Neural progenitor cell (in vitro differentiated cells): ENCODE measurements at regions not wholly inside any gene's neighbourhood (a gene's known extent, or its start where the extent isn't known, plus 50 kb on each side); places are given as distances from the start of the nearest gene placed in this dataset.
"Not testable (repeated sequence)": the region's sequence is repeated elsewhere in the genome, so short reads cannot be mapped to it uniquely, and the experiment has no call there.

Experiments used
- DNase-seq: peaks from one replicate; pipeline ENCODE4 v3.0.0-alpha.2; 2016; ENCODE audit warnings: low spot score
- H2AFZ ChIP-seq: fragments of 200-600 bp; sonication (generic); replicated peaks from 2 replicates; pipeline ENCODE4 v1.6.1; 2016; ENCODE audit warnings: antibody characterized with exemption
- H3F3A ChIP-seq: fragments of 200-600 bp; sonication (generic); 2 replicates; pipeline ENCODE4 v1.6.1; 2016; ENCODE audit warnings: antibody characterized with exemption, low read depth
- H3K27ac ChIP-seq: fragments of 200-600 bp; sonication (generic); 2 replicates; pipeline ENCODE4 v1.5.1; 2016; ENCODE audit warnings: mild to moderate bottlenecking
- H3K27me3 ChIP-seq: fragments of 200-600 bp; sonication (generic); 2 replicates; pipeline ENCODE4 v1.6.1; 2016; ENCODE audit warnings: mild to moderate bottlenecking, moderate library complexity
- H3K36me3 ChIP-seq: fragments of 200-600 bp; sonication (generic); 2 replicates; pipeline ENCODE4 v1.5.1; 2016
- H3K4me1 ChIP-seq: fragments of 200-600 bp; sonication (generic); 2 replicates; pipeline ENCODE4 v1.6.1; 2016; ENCODE audit warnings: mixed run types
- H3K4me2 ChIP-seq: fragments of 200-600 bp; sonication (generic); 2 replicates; pipeline ENCODE4 v1.6.1; 2016
- H3K4me3 ChIP-seq: fragments of 200-600 bp; sonication (generic); 2 replicates; pipeline ENCODE4 v1.5.1; 2016
- H3K79me2 ChIP-seq: fragments of 200-600 bp; sonication (generic); 2 replicates; pipeline ENCODE4 v1.6.1; 2016; ENCODE audit warnings: low read depth
- H3K9ac ChIP-seq: fragments of 200-600 bp; sonication (generic); 2 replicates; pipeline ENCODE4 v1.6.1; 2016
- H3K9me3 ChIP-seq: fragments of 200-600 bp; sonication (generic); 2 replicates; pipeline ENCODE4 v1.5.1; 2016; ENCODE audit warnings: low read depth
- H4K20me1 ChIP-seq: fragments of 200-600 bp; sonication (generic); 2 replicates; pipeline ENCODE4 v1.6.1; 2016; ENCODE audit warnings: low read depth
- H3K27ac Mint-ChIP-seq: 3 replicates; pipeline ENCODE4 v1.8.0; 2021; ENCODE audit warnings: mixed read lengths
- H3K27me3 Mint-ChIP-seq: 2 replicates; pipeline ENCODE4 v1.8.0; 2022; ENCODE audit warnings: low read depth, mild to moderate bottlenecking, inconsistent platforms, moderate library complexity, mixed read lengths; ENCODE audit not compliant: insufficient read depth
- H3K36me3 Mint-ChIP-seq: 3 replicates; pipeline ENCODE4 v1.8.0; 2021; ENCODE audit warnings: mixed read lengths
- H3K4me1 Mint-ChIP-seq: 3 replicates; pipeline ENCODE4 v1.8.0; 2021; ENCODE audit warnings: mixed read lengths
- H3K4me3 Mint-ChIP-seq: 3 replicates; pipeline ENCODE4 v1.8.0; 2021; ENCODE audit warnings: mild to moderate bottlenecking, moderate library complexity, mixed read lengths
- H3K9me3 Mint-ChIP-seq: 3 replicates; pipeline ENCODE4 v1.8.0; 2020; ENCODE audit warnings: mixed read lengths
- EZH2 ChIP-seq: fragments of 200-600 bp; sonication (generic); IDR thresholded peaks from 2 replicates; pipeline ENCODE4 v1.6.1; 2017; ENCODE audit warnings: antibody characterized with exemption, mild to moderate bottlenecking, moderate library complexity
- EZH2phosphoT487 ChIP-seq: fragments of 200-600 bp; sonication (generic); IDR thresholded peaks from 2 replicates; pipeline ENCODE4 v1.6.1; 2017; ENCODE audit warnings: antibody characterized with exemption
- TF ChIP-seq, protein P1 (sequence below): fragments of 200-600 bp; sonication (generic); IDR thresholded peaks from 2 replicates; pipeline ENCODE4 v1.5.1; 2017; ENCODE audit warnings: antibody characterized with exemption, mild to moderate bottlenecking

DNA sequence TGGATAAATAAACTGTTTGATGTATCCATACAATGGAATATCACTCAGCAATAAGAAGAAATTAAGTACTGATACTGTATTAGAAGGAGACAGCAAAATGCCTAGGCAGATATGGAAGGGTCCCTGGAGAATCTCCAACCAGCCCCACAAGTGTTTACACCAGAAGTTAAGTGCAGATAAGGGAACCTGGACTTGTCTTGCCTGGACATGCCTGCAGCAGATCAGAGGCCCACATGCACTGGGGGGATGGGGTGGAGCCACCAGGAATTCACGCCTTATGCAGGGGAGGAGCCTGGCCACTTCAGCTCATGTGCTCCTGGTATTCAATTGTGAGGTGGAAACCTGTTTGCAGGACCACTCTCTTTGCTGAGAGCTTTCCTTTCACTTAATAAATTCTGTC, 356.9 kb downstream of the TUBA3C start:
- not testable (repeated sequence) for H3K27me3 Mint-ChIP-seq, H3F3A ChIP-seq, H3K27ac ChIP-seq, H3K36me3 Mint-ChIP-seq, H3K4me1 Mint-ChIP-seq, H3K4me3 ChIP-seq, H3K27ac Mint-ChIP-seq, H3K79me2 ChIP-seq, H3K27me3 ChIP-seq, H3K4me2 ChIP-seq, H3K4me1 ChIP-seq, H3K4me3 Mint-ChIP-seq, H3K9ac ChIP-seq, H4K20me1 ChIP-seq, DNase-seq, H3K36me3 ChIP-seq, H2AFZ ChIP-seq
- H3K9me3 ChIP-seq, result peaks cover 21% of the 10 kb centered on the region
- peaks cover 16% of the 10 kb centered on the region for H3K9me3 Mint-ChIP-seq

DNA sequence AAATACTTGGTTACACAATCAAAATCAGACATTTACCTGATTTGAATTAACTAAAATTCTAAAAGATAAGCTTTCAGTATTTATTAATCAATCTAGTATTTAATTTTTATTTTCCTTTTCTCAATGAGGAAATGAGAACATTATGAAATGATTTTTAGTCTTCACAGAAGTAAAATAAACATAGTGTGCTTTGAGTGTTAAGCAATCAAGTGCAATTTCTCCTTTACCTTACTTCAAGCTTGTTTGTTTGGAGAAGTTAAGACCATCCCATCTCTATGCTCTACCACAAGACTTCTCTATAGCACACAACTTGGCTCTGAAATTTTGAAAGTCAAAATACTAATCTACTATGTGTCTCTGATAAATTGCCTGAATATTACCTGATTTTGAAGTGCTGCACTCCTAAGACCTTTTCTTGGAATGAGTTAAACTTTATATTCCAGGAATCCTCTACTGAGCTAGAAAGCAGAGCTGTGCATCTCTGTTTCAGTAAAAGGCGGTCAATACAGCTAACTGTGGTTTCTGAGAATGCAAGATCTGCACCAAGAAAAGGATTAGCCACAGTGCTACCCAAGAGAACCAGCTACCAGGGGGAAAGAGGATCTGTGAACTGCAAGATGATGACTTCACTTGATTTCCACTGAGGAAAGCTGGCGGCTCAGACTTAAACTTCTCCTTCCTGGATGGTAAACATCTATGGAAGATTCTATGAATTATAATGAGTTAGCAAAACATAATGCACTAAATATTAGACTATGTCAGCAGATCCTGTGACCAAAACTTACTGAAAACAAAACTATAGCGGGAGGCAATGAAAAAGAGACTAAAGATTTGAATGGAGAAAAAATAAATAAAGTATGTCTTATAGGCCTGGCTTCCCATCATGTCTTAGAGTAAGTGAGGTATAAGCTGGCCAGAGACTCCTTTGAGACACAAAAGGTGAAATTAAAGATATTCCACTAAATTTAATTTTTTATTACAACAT, 358.7 kb downstream of the TUBA3C start:
- not testable (repeated sequence) for H3F3A ChIP-seq, H3K4me3 ChIP-seq, H3K27ac ChIP-seq, H2AFZ ChIP-seq, H3K27ac Mint-ChIP-seq, H3K36me3 Mint-ChIP-seq, H3K79me2 ChIP-seq, H3K4me1 Mint-ChIP-seq, H3K4me3 Mint-ChIP-seq, H3K27me3 Mint-ChIP-seq, H4K20me1 ChIP-seq, H3K36me3 ChIP-seq, H3K4me1 ChIP-seq, H3K9ac ChIP-seq, DNase-seq, H3K27me3 ChIP-seq, H3K4me2 ChIP-seq
- H3K9me3 Mint-ChIP-seq, result peaks cover 23% of the 10 kb centered on the region
- H3K9me3 ChIP-seq, result peaks cover 13% of the 10 kb centered on the region

DNA sequence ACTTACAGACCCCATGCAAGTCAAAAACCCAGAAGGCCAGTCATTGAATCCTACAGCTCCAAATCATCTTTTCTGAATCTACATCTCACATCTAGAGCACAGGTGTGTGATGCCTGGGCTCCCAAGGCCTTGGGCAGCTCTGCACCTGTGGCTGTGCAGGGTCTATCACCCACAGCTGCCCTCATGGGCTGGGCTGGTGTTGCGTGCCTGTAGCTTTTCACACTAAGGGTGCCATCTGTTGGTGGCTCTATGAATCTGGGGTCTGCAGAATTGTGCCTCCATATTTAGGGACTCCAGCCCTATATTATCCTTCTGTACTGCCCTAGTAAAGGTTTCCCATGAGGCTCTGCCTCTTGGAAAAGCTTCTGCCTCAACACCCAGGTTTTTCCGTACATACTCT, 407.6 kb downstream of the TUBA3C start:
- not testable (repeated sequence) for H3K9ac ChIP-seq, H3K27ac Mint-ChIP-seq, H3K4me1 Mint-ChIP-seq, H3K27ac ChIP-seq, H3K4me1 ChIP-seq, H3K27me3 Mint-ChIP-seq, H3K36me3 Mint-ChIP-seq, H3K4me3 Mint-ChIP-seq, H3K4me3 ChIP-seq, H2AFZ ChIP-seq, DNase-seq, H3K9me3 ChIP-seq, H4K20me1 ChIP-seq, H3K36me3 ChIP-seq, H3K4me2 ChIP-seq, H3K27me3 ChIP-seq, H3F3A ChIP-seq, H3K79me2 ChIP-seq
- peaks cover 52% of the 10 kb centered on the region for H3K9me3 Mint-ChIP-seq

DNA sequence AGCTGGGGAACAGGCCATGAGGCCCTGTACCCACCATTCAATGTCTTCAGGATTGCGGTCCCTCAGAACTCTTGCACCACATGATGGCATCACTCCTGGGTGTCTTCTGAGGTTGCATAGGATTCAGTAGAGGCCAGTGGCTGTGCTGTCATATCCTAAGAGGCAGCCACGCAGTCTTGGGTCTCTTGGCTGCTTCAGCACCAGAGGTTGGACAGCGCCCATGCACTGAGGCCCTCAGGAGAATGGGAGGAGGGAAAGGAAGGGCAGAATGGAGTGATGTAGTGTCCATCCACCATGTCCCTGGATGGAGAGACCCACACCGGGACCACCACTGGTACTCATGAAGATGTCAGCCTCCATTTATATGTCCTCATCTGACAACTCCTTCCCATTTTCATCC, 439.9 kb downstream of the TUBA3C start:
- not testable (repeated sequence) for H3K4me1 ChIP-seq, H2AFZ ChIP-seq

DNA sequence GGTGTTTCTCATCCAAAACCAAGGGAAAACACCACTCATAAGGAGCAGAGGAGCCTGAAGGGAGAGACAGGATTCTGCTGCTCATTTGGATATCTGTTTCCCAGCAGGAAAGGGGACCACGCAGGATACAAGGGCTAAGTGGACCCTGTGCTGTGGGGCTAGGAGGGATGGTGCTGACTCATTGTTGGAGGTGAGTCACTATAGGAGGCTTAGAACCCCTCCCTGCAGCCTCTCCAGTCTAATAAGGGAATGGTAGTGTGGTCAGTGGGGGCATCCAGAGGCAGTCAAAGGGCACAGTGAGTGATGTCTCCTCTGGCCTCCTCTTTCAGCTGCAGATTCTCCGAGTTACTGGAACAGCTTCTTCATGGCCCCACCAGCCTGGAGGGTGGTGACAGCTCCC, 442.3 kb downstream of the TUBA3C start:
- TF ChIP-seq EZH2, result no peak
- TF ChIP-seq, protein P1, sequence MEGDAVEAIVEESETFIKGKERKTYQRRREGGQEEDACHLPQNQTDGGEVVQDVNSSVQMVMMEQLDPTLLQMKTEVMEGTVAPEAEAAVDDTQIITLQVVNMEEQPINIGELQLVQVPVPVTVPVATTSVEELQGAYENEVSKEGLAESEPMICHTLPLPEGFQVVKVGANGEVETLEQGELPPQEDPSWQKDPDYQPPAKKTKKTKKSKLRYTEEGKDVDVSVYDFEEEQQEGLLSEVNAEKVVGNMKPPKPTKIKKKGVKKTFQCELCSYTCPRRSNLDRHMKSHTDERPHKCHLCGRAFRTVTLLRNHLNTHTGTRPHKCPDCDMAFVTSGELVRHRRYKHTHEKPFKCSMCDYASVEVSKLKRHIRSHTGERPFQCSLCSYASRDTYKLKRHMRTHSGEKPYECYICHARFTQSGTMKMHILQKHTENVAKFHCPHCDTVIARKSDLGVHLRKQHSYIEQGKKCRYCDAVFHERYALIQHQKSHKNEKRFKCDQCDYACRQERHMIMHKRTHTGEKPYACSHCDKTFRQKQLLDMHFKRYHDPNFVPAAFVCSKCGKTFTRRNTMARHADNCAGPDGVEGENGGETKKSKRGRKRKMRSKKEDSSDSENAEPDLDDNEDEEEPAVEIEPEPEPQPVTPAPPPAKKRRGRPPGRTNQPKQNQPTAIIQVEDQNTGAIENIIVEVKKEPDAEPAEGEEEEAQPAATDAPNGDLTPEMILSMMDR, result no peak
- no peak for TF ChIP-seq EZH2phosphoT487
- Histone ChIP-seq H3K36me3 (no peaks in the 10 kb centered on the region), H3K4me2 (no peak overlapping the region), H3K27me3 (no peaks in the 10 kb centered on the region), H3K9ac (no peak overlapping the region), H3K4me1 (no peaks in the 10 kb centered on the region), H3K79me2 (no peaks in the 10 kb centered on the region), H3F3A (no peaks in the 10 kb centered on the region), H4K20me1 (no peaks in the 10 kb centered on the region), H3K27ac (no peak overlapping the region), H2AFZ (no peak overlapping the region), H3K4me3 (no peak overlapping the region), H3K9me3 (no peaks in the 10 kb centered on the region)
- DNase-seq, result no peak
- H3K4me1 Mint-ChIP-seq, result no peaks in the 10 kb centered on the region
- H3K9me3 Mint-ChIP-seq, result peaks cover 48% of the 10 kb centered on the region
- no peaks in the 10 kb centered on the region for H3K36me3 Mint-ChIP-seq
- no peak overlapping the region for H3K4me3 Mint-ChIP-seq
- H3K27ac Mint-ChIP-seq, result no peak overlapping the region
- peaks cover 5% of the 10 kb centered on the region for H3K27me3 Mint-ChIP-seq

More for the DNA sequence above, 439.9 kb downstream of the TUBA3C start:
- H3F3A ChIP-seq, H3K36me3 ChIP-seq, DNase-seq, H3K27me3 ChIP-seq, H3K4me1 Mint-ChIP-seq, H3K36me3 Mint-ChIP-seq, H3K27me3 Mint-ChIP-seq, H3K27ac Mint-ChIP-seq, H3K4me2 ChIP-seq, H3K27ac ChIP-seq, H3K4me3 Mint-ChIP-seq, H3K79me2 ChIP-seq, H3K9ac ChIP-seq, H4K20me1 ChIP-seq, H3K9me3 ChIP-seq, H3K4me3 ChIP-seq: not testable (repeated sequence)
- peaks cover 53% of the 10 kb centered on the region for H3K9me3 Mint-ChIP-seq

DNA sequence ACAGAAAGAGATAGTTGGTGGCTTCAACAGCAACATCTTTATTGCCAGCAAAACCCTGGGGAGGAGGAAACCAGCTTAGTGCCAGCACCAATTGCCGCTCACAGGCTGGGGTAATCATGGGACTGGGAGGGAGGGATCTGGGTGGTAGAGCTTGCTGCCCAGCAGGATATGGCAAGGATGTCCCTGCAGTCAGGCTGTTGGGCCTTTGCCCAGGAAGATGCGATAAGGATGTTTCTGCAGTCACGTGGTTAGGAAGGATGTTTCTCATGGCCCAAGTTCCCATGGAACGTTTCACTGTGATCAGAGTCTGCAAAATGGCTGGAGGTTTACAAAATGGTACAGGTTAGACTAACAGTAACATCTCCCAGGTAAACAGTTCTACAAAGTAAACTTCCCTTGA, 443.5 kb downstream of the TUBA3C start:
- not testable (repeated sequence) for H4K20me1 ChIP-seq, H3K4me3 Mint-ChIP-seq, H3K36me3 ChIP-seq, H2AFZ ChIP-seq, H3F3A ChIP-seq, H3K4me1 Mint-ChIP-seq, H3K36me3 Mint-ChIP-seq, H3K27ac Mint-ChIP-seq, H3K4me3 ChIP-seq, H3K9me3 ChIP-seq, H3K4me2 ChIP-seq, H3K9ac ChIP-seq, H3K27me3 ChIP-seq, H3K4me1 ChIP-seq, H3K79me2 ChIP-seq, H3K27me3 Mint-ChIP-seq, DNase-seq, H3K27ac ChIP-seq
- peaks cover 42% of the 10 kb centered on the region for H3K9me3 Mint-ChIP-seq

DNA sequence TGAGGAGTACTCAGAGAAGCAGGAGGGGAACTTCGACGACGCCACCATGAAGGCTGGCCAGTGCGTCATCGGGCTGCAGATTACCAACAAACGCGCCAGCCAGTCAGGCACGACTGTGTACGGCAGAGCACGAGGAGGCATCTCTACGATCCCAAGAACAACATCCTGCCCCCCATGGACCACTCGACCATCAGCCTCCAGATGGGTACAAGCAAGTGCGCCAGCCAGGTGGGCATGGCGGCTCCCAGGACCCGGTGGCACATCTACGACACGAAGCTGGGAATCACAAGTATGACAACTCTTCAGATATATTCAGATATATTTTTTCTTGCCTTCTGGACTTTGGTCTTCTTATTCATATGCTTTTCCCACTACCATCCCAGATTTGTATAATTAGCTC, 454.5 kb downstream of the TUBA3C start:
- not testable (repeated sequence) for H3K4me3 ChIP-seq, H3K9ac ChIP-seq, H3K27ac Mint-ChIP-seq, H3K27me3 ChIP-seq, H3K4me2 ChIP-seq, H3K4me3 Mint-ChIP-seq, H3K4me1 ChIP-seq, H3K79me2 ChIP-seq, H2AFZ ChIP-seq, H3K36me3 Mint-ChIP-seq, H3K27ac ChIP-seq, DNase-seq, H3K27me3 Mint-ChIP-seq, H3K4me1 Mint-ChIP-seq, H3F3A ChIP-seq, H3K36me3 ChIP-seq, H4K20me1 ChIP-seq
- peaks cover 33% of the 10 kb centered on the region for H3K9me3 Mint-ChIP-seq
- peaks cover 10% of the 10 kb centered on the region for H3K9me3 ChIP-seq
